Endothelial cell of umbilical vein (primary cell): ENCODE measurements at regions not wholly inside any gene's neighbourhood (a gene's known extent, or its start where the extent isn't known, plus 50 kb on each side); places are given as distances from the start of the nearest gene placed in this dataset.
A peak's percentile ranks its signal among the peaks of the same experiment; 100 is the strongest.

ENCODE experiments used
- BruUV-seq: library from RNA; stranded (reverse); fragments of 400-500 nt; replicated peaks from 2 replicates; lab custom pipeline; 2021; lab: Mats Ljungman, UMichigan
- CTCF ChIA-PET: fragments of 300-600, 350-600 bp; sonication (Branson Sonifier 250); formaldehyde crosslinking; loops from one replicate; lab custom pipeline; 2021; ENCODE audit warnings: antibody characterized with exemption, inconsistent platforms; lab: Charles Lee
- POLR2A ChIA-PET: fragments of 300-600, 350-600 bp; sonication (Branson Sonifier 250); formaldehyde crosslinking; loops from one replicate; lab custom pipeline; 2021; ENCODE audit warnings: antibody characterized with exemption, inconsistent platforms; lab: Charles Lee
- DNase-seq: peaks from one replicate; pipeline ENCODE4 v3.0.0-alpha.2; 2011; ENCODE audit warnings: low read depth, low spot score
- FAIRE-seq: peaks from 2 replicates; lab custom pipeline; 2011; peaks lifted over from hg19 to GRCh38; lab: Jason Lieb, UNC
- H2AFZ ChIP-seq: 2 replicates; pipeline ENCODE4 v1.6.0; 2012; ENCODE audit warnings: low read depth, low read length, control low read depth, inconsistent platforms
- H3K27ac ChIP-seq: 2 replicates; pipeline ENCODE4 v1.5.1; 2011; ENCODE audit warnings: low read depth, mild to moderate bottlenecking, control low read depth, low read length, moderate library complexity; ENCODE audit not compliant: insufficient read depth
- H3K27me3 ChIP-seq, 2 experiments: 2 replicates each; pipeline versions ENCODE4 v1.6.0 to v1.6.1; 2011; ENCODE audit warnings: low read length in 2 of 2, mixed read lengths in 1 of 2; ENCODE audit not compliant: control insufficient read depth in 2 of 2, insufficient read depth in 2 of 2
- H3K36me3 ChIP-seq, 2 experiments: 2 replicates in 1 of 2; 3 replicates in 1 of 2; pipeline ENCODE4 v1.5.1; 2011; ENCODE audit warnings: low read length in 2 of 2, mild to moderate bottlenecking in 1 of 2, moderate library complexity in 1 of 2; ENCODE audit not compliant: control insufficient read depth in 2 of 2, insufficient read depth in 2 of 2; ENCODE audit errors: extremely low read depth in 1 of 2
- H3K4me1 ChIP-seq: 3 replicates; pipeline ENCODE4 v1.5.1; 2011; ENCODE audit warnings: mild to moderate bottlenecking, low read length; ENCODE audit not compliant: control insufficient read depth, insufficient read depth; ENCODE audit errors: extremely low read depth
- H3K4me2 ChIP-seq: 2 replicates; pipeline ENCODE4 v1.6.1; 2011; ENCODE audit warnings: low read length, control low read depth, mixed read lengths; ENCODE audit not compliant: insufficient read depth
- H3K4me3 ChIP-seq, 3 experiments: fragments of 200-600 bp in 1 of 3; sonication (generic), shearing (Covaris generic) in 1 of 3; replicated peaks in 1 of 3; 2 replicates each; pipeline ENCODE4 v1.5.1; 2011 to 2016; ENCODE audit warnings: control low read depth in 3 of 3, low read length in 3 of 3, mild to moderate bottlenecking in 2 of 3, inconsistent platforms in 1 of 3, low read depth in 1 of 3, moderate library complexity in 1 of 3; ENCODE audit not compliant: insufficient read depth in 1 of 3
- H3K79me2 ChIP-seq: 2 replicates; pipeline ENCODE4 v1.6.0; 2012; ENCODE audit warnings: low read length, inconsistent platforms; ENCODE audit not compliant: control insufficient read depth, insufficient read depth
- H3K9ac ChIP-seq: replicated peaks from 2 replicates; pipeline ENCODE3; 2011; ENCODE audit warnings: low read length, control low read depth; ENCODE audit not compliant: insufficient read depth; ENCODE audit errors: extremely low read depth
- H3K9me1 ChIP-seq: replicated peaks from 3 replicates; pipeline ENCODE4 v1.6.0; 2011; ENCODE audit warnings: mild to moderate bottlenecking, low read length; ENCODE audit not compliant: control insufficient read depth, insufficient read depth; ENCODE audit errors: extremely low read depth
- H3K9me3 ChIP-seq: replicated peaks from 2 replicates; pipeline ENCODE4 v1.5.1; 2012; ENCODE audit warnings: low read length, inconsistent platforms; ENCODE audit not compliant: control insufficient read depth, insufficient read depth
- H4K20me1 ChIP-seq: replicated peaks from 2 replicates; pipeline ENCODE3; 2011; ENCODE audit warnings: mild to moderate bottlenecking, low read length; ENCODE audit not compliant: control insufficient read depth, insufficient read depth; ENCODE audit errors: extremely low read depth
- EZH2 ChIP-seq: IDR thresholded peaks from 2 replicates; pipeline ENCODE4 v1.6.1; 2012; ENCODE audit warnings: borderline replicate concordance, low read depth, mild to moderate bottlenecking, moderate library complexity, low read length, inconsistent platforms; ENCODE audit not compliant: severe bottlenecking
- FOS ChIP-seq: IDR thresholded peaks from 2 replicates; pipeline ENCODE4 v1.6.1; 2011; ENCODE audit warnings: mild to moderate bottlenecking, low read length, moderate library complexity, borderline replicate concordance; ENCODE audit not compliant: insufficient read depth
- GATA2 ChIP-seq: IDR thresholded peaks from 2 replicates; pipeline ENCODE4 v1.7.0; 2011; ENCODE audit warnings: low read depth, mild to moderate bottlenecking, moderate library complexity, mixed read lengths, low read length; ENCODE audit not compliant: insufficient read length, insufficient read depth
- JUN ChIP-seq: IDR thresholded peaks from 2 replicates; pipeline ENCODE4 v1.6.1; 2011; ENCODE audit warnings: borderline replicate concordance, low read depth; ENCODE audit not compliant: insufficient read length, insufficient read depth
- MYC ChIP-seq: IDR thresholded peaks from one replicate; pipeline ENCODE4 v1.6.1; 2011; ENCODE audit warnings: mild to moderate bottlenecking, low read depth, low read length
- POLR2A ChIP-seq: IDR thresholded peaks from 2 replicates; pipeline ENCODE4 v1.6.1; 2012; ENCODE audit warnings: low read depth, mild to moderate bottlenecking, control low read depth, low read length
- POLR2AphosphoS5 ChIP-seq: IDR thresholded peaks from 2 replicates; pipeline ENCODE4 v1.6.1; 2012; ENCODE audit warnings: low read depth, mild to moderate bottlenecking, control low read depth, low read length, moderate library complexity; ENCODE audit not compliant: insufficient read depth
- dilution Hi-C: fragments of 300-500 bp; cut with MboI; formaldehyde crosslinking; loops from one replicate; pipeline ENCODE4 v1.15.0; 2019; ENCODE audit warnings: low sequenced_read_pairs; ENCODE audit not compliant: extremely low pct_ligation_motif_present
- intact Hi-C: fragments of 100-400 bp; cut with micrococcal nuclease; formaldehyde crosslinking; loops from one replicate; pipeline ENCODE4 v1.10.0; 2022
- TF ChIP-seq, protein P1 (sequence below), 2 donors: IDR thresholded peaks; 1 replicate in 1 of 2; 2 replicates in 1 of 2; pipeline ENCODE4 v1.5.1; 2011; ENCODE audit warnings: low read length in 2 of 2, mild to moderate bottlenecking in 2 of 2, moderate library complexity in 2 of 2, control low read depth in 1 of 2, inconsistent platforms in 1 of 2, low read depth in 1 of 2; ENCODE audit not compliant: insufficient read depth in 1 of 2; ENCODE audit errors: extremely low read depth in 1 of 2
- TF ChIP-seq, protein P2 (sequence below): IDR thresholded peaks from 2 replicates; pipeline ENCODE4 v1.6.1; 2011; ENCODE audit not compliant: insufficient read depth, insufficient read length

GRCh38 chr10:120667276-120667675 lies 183.9 kb upstream of the WDR11 start:
- Histone ChIP-seq H3K36me3 (no peaks in the 10 kb centered on the region), H3K9me3 (no peaks in the 10 kb centered on the region), H4K20me1 (no peaks in the 10 kb centered on the region), H3K27ac (no peak overlapping the region), H3K4me1 (peaks cover 5% of the 10 kb centered on the region), H2AFZ (no peak overlapping the region), H3K4me2 (no peak overlapping the region), H3K27me3 (no peaks in the 10 kb centered on the region), H3K9ac (no peak overlapping the region), H3K9me1 (no peaks in the 10 kb centered on the region), H3K79me2 (no peaks in the 10 kb centered on the region), H3K4me3 (no peak overlapping the region)
- TF ChIP-seq EZH2, result no peak
- intact Hi-C loops, result no loop called here
- peak; percentile 28 for DNase-seq
- dilution Hi-C loops, result no loop called here
- ChIA-PET CTCF (interaction anchor here (0.9 to 1.7 kb wide), 7 partner anchors 10 to 251 kb away, joined by 3 to 5 read pairs (median 3); no protein-coding TSS in a partner anchor), POLR2A (no interaction called here)
- FAIRE-seq, result no peak
- BruUV-seq, result no TSS peak

- Histone ChIP-seq H3K4me3 (no peak overlapping the region), H3K9ac (no peak overlapping the region), H2AFZ (no peak overlapping the region), H3K79me2 (no peaks in the 10 kb centered on the region), H3K27me3 (no peaks in the 10 kb centered on the region), H3K4me2 (no peak overlapping the region), H3K27ac (no peak overlapping the region), H3K9me1 (no peaks in the 10 kb centered on the region), H4K20me1 (no peaks in the 10 kb centered on the region), H3K36me3 (no peaks in the 10 kb centered on the region), H3K4me1 (peaks cover 5% of the 10 kb centered on the region), H3K9me3 (no peaks in the 10 kb centered on the region)
- ChIA-PET POLR2A (no interaction called here), CTCF (interaction anchor here (1.1 kb wide), 1 partner anchor 12 kb away, joined by 4 read pairs; no protein-coding TSS in a partner anchor)
- intact Hi-C loops (no loop called here), dilution Hi-C loops (no loop called here)
- no peak for FAIRE-seq
- TF ChIP-seq MYC, result no peak
- no peak for TF ChIP-seq JUN
- TF ChIP-seq FOS, result no peak
- TF ChIP-seq, protein P1, sequence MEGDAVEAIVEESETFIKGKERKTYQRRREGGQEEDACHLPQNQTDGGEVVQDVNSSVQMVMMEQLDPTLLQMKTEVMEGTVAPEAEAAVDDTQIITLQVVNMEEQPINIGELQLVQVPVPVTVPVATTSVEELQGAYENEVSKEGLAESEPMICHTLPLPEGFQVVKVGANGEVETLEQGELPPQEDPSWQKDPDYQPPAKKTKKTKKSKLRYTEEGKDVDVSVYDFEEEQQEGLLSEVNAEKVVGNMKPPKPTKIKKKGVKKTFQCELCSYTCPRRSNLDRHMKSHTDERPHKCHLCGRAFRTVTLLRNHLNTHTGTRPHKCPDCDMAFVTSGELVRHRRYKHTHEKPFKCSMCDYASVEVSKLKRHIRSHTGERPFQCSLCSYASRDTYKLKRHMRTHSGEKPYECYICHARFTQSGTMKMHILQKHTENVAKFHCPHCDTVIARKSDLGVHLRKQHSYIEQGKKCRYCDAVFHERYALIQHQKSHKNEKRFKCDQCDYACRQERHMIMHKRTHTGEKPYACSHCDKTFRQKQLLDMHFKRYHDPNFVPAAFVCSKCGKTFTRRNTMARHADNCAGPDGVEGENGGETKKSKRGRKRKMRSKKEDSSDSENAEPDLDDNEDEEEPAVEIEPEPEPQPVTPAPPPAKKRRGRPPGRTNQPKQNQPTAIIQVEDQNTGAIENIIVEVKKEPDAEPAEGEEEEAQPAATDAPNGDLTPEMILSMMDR (IDR thresholded peaks at IDR 0.05; ENCODE audit: extremely low read depth in 1 of 2, insufficient read depth in 1 of 2, low read depth in 1 of 2, low read length in 2 of 2), result no peak
- no peak for TF ChIP-seq POLR2AphosphoS5
- no peak for TF ChIP-seq EZH2
- no peak for TF ChIP-seq POLR2A
- no peak for TF ChIP-seq GATA2
- TF ChIP-seq, protein P2, sequence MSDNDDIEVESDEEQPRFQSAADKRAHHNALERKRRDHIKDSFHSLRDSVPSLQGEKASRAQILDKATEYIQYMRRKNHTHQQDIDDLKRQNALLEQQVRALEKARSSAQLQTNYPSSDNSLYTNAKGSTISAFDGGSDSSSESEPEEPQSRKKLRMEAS, result no peak
- no peak for DNase-seq
- BruUV-seq, result no TSS peak
These were observed 179.7 kb upstream of the WDR11 start for GRCh38 chr10:120671491-120671890.
